ENCODE measurements at regions not wholly inside any gene's neighbourhood (a gene's known extent, or its start where the extent isn't known, plus 50 kb on each side); places are given as distances from the start of the nearest gene placed in this dataset.

- H3K9me3 ChIP-seq (ENCODE audit: low read length) = no peaks in the 10 kb centered on the region; the same call in 1 of the 2 replicates
- DNase-seq = no peak
- no peaks in the 10 kb centered on the region for H3K4me1 ChIP-seq (ENCODE audit: insufficient read depth, low read length)
- H3K9me2 ChIP-seq (replicated peaks; ENCODE audit: low read length) = no peaks in the 10 kb centered on the region
- POLR2A ChIA-PET (ENCODE audit: unreplicated experiment) = no interaction called here
- H3K27me3 ChIP-seq (ENCODE audit: low read length) = peaks cover 93% of the 10 kb centered on the region
- H4K20me1 ChIP-seq (ENCODE audit: low read length) = 0 out of 2 replicates have a peak, but pooled peaks cover 7% of the 10 kb centered on the region
- H2AFZ ChIP-seq (ENCODE audit: low read length) = no peak overlapping the region
- TF ChIP-seq EZH2 (IDR thresholded peaks at IDR 0.05; ENCODE audit: low read length, unreplicated experiment) (no peak), EZH2phosphoT487 (IDR thresholded peaks at IDR 0.05; ENCODE audit: borderline replicate concordance, low read length) (no peak)
- TF ChIP-seq, protein P1, sequence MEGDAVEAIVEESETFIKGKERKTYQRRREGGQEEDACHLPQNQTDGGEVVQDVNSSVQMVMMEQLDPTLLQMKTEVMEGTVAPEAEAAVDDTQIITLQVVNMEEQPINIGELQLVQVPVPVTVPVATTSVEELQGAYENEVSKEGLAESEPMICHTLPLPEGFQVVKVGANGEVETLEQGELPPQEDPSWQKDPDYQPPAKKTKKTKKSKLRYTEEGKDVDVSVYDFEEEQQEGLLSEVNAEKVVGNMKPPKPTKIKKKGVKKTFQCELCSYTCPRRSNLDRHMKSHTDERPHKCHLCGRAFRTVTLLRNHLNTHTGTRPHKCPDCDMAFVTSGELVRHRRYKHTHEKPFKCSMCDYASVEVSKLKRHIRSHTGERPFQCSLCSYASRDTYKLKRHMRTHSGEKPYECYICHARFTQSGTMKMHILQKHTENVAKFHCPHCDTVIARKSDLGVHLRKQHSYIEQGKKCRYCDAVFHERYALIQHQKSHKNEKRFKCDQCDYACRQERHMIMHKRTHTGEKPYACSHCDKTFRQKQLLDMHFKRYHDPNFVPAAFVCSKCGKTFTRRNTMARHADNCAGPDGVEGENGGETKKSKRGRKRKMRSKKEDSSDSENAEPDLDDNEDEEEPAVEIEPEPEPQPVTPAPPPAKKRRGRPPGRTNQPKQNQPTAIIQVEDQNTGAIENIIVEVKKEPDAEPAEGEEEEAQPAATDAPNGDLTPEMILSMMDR (conservative IDR thresholded peaks at IDR 0.05; ENCODE audit: low read depth, low read length) = 0 out of 2 replicates have a peak, but pooled peaks have one; percentile 18
- no TSS peak for BruUV-seq (replicated peaks)
- no peak overlapping the region for H3K4me2 ChIP-seq (ENCODE audit: low read length)
- no peak overlapping the region for H3K4me3 ChIP-seq (ENCODE audit: low read length)
- intact Hi-C loops (cut with micrococcal nuclease) = no loop called here
- ATAC-seq = no peak
- H3K79me2 ChIP-seq (ENCODE audit: low read length) = no peaks in the 10 kb centered on the region
- H3K9ac ChIP-seq (ENCODE audit: low read length) = no peak overlapping the region
- H3K27ac ChIP-seq (ENCODE audit: low read length) = no peak overlapping the region
- CTCF ChIA-PET = no interaction called here
- no peaks in the 10 kb centered on the region for H3F3A ChIP-seq (ENCODE audit: low read length, unreplicated experiment)
- H3K36me3 ChIP-seq (ENCODE audit: low read depth, low read length) = no peaks in the 10 kb centered on the region
These were observed 59.9 kb upstream of the TTC34 start for GRCh38 chr1:2861143-2861987.

DNA sequence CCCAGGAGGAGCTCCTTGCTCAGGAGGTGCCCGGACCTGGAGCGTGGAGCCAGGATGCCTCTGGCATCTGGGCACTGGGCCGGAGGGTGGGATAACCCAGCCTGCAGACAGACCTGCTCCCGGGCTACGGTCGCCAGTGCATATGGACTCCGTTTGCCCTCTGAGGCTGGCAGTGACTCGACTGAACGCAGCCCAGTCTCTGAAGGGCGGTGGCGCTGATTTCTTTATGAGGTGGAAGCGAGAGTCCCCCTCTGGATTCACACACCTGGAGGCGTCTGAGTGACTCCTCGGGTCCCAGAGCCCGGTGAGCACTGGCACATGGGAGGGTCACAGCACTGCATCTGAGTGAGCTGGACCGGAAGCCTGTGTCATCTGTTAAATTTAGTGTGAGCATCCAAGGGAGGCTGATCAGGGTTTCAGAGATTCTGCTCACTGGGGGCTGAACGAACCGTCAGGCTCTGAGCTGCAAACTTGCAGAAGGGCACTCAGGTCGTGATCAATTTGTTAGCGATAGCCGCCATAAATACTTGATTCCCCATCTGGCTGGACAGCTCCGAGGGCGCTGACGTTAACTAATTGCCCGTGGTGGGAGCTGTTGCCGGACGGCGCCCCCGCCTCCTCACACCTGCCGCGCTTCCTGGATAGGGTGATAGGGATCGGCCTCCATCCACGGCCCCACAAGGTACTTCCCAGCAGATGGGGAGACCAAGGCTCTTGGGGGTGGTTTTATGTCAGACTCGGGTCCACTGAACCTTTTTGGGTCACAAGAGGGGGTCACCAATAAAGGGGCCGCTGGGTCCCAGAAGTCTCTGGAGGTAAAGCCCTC lies 60.7 kb upstream of the TTC34 start:
- ATAC-seq (no peak), DNase-seq (no peak)
- no peaks in the 10 kb centered on the region for H3F3A ChIP-seq (ENCODE audit: low read length, unreplicated experiment)
- no peaks in the 10 kb centered on the region for H3K9me2 ChIP-seq (replicated peaks; ENCODE audit: low read length)
- H4K20me1 ChIP-seq (ENCODE audit: low read length) = 0 out of 2 replicates have a peak, but pooled peaks cover 7% of the 10 kb centered on the region
- CTCF ChIA-PET = no interaction called here
- H3K36me3 ChIP-seq (ENCODE audit: low read depth, low read length) = no peaks in the 10 kb centered on the region
- no peaks in the 10 kb centered on the region for H3K79me2 ChIP-seq (ENCODE audit: low read length)
- no peak overlapping the region for H3K27ac ChIP-seq (ENCODE audit: low read length)
- TF ChIP-seq, protein P1 (conservative IDR thresholded peaks at IDR 0.05; ENCODE audit: low read depth, low read length) = no peak
- TF ChIP-seq EZH2phosphoT487 (IDR thresholded peaks at IDR 0.05; ENCODE audit: borderline replicate concordance, low read length) (no peak), EZH2 (IDR thresholded peaks at IDR 0.05; ENCODE audit: low read length, unreplicated experiment) (no peak)
- no peaks in the 10 kb centered on the region; the same call in 1 of the 2 replicates for H3K9me3 ChIP-seq (ENCODE audit: low read length)
- H2AFZ ChIP-seq (ENCODE audit: low read length) = no peak overlapping the region
- POLR2A ChIA-PET (ENCODE audit: unreplicated experiment) = no interaction called here
- no peaks in the 10 kb centered on the region for H3K4me1 ChIP-seq (ENCODE audit: insufficient read depth, low read length)
- intact Hi-C loops (cut with micrococcal nuclease) = no loop called here
- peaks cover 93% of the 10 kb centered on the region for H3K27me3 ChIP-seq (ENCODE audit: low read length)
- H3K9ac ChIP-seq (ENCODE audit: low read length) = no peak overlapping the region
- no peak overlapping the region for H3K4me2 ChIP-seq (ENCODE audit: low read length)
- BruUV-seq (replicated peaks) = no TSS peak
- H3K4me3 ChIP-seq (ENCODE audit: low read length) = no peak overlapping the region

Data from PC-3 (cell line).